GM18526 (cell line): ENCODE measurements at regions not wholly inside any gene's neighbourhood (a gene's known extent, or its start where the extent isn't known, plus 50 kb on each side); places are given as distances from the start of the nearest gene placed in this dataset.

Source experiments
- POLR2A ChIP-seq: IDR thresholded peaks from 3 replicates; pipeline ENCODE4 v1.6.1; 2011; ENCODE audit not compliant: insufficient read length; ENCODE audit errors: extremely low read depth

- no peak for TF ChIP-seq POLR2A
Observed at GRCh38 chr14:105622329-105622955, 96.1 kb downstream of the TMEM121 start.

GRCh38 chr14:105627701-105628100, 101.3 kb downstream of the TMEM121 start:
- no peak for TF ChIP-seq POLR2A

DNA sequence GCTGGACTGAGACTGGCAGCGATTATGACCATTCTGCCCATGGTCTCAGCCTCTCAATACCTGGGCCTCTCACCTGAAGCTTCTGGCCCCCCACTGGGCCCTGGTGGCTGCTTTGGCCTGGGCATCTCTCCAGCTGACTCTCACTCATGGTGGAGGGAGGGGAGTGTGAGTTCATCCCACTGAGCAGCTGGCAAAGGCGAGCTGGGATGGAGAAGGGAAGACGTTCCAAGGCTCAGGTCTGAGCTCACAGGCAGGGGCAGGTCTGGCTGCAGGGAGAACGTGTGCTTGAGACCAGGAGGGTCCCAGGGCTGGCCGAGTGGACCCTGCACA, 103.5 kb downstream of the TMEM121 start:
- no peak for TF ChIP-seq POLR2A

DNA sequence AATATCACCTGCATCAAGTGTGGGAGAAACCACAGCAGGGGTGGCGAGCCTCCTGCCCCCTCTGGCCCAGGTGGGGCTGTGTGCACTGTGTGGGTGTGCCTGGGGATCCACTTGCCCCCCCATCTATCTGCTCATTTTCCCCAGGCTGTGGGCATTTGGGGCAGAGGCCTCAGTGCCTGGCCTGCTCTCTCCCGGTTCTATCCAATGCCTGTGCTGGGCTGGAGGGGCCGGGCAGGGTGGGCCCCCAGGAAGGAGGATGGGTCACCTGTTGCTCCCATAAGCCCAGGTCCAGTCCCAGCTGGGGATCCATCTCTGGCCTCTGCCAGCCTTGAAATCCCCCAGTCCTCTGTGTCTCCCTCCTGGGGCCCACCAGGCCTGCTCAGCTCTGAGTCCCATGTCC, 105.6 kb downstream of the TMEM121 start:
- no peak for TF ChIP-seq POLR2A

GRCh38 chr14:105635560-105635959, 109.2 kb downstream of the TMEM121 start:
- no peak for TF ChIP-seq POLR2A

GRCh38 chr14:105636935-105637334, 110.6 kb downstream of the TMEM121 start:
- TF ChIP-seq POLR2A, result no peak

GRCh38 chr14:105641075-105641937, 114.9 kb downstream of the TMEM121 start:
- TF ChIP-seq POLR2A, result no peak

GRCh38 chr14:105646175-105646574, 119.8 kb downstream of the TMEM121 start:
- no peak for TF ChIP-seq POLR2A

DNA sequence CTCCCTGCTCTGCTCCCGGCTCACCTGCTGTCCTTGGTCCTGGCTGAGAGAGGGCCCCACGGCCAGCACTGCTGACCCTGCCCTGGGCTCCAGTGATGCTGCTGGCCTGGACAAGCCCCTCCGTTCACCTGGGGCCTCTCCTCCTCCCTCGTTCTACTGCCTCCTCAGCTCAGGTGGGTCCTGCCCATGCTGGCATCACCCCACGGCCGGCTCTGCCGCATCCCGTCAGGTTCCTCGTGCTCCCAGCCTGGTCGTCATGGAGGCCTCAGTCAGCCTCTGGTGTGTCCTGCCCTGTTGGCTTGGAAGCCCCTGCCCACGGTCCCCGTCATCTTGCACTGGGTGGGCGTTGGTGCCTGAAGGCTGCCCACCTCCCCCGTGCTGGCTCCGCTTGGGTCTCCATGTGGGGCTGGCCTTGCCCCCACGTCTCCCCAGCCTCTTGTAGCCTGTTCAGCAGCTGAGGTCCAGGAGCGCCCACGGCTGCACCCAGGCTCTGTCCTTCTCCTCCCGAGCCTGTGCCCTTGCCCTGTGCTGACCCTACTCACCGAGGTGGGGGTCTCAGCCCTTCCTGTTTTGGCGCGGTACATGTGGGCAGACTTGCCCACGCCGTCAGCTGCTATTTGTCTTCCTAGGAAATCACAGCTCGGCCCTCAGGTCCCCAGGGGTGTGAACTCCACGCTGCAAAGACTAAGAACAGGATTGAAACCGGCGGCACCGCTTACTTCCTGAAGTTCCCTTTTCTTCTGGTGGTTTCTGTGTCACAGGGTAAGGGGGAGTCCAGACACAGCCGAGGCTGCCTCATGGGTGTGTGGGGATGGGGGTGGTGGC, 121.6 kb downstream of the TMEM121 start:
- TF ChIP-seq POLR2A, result no peak

GRCh38 chr14:105659935-105660527, 133.6 kb downstream of the TMEM121 start:
- no peak for TF ChIP-seq POLR2A

DNA sequence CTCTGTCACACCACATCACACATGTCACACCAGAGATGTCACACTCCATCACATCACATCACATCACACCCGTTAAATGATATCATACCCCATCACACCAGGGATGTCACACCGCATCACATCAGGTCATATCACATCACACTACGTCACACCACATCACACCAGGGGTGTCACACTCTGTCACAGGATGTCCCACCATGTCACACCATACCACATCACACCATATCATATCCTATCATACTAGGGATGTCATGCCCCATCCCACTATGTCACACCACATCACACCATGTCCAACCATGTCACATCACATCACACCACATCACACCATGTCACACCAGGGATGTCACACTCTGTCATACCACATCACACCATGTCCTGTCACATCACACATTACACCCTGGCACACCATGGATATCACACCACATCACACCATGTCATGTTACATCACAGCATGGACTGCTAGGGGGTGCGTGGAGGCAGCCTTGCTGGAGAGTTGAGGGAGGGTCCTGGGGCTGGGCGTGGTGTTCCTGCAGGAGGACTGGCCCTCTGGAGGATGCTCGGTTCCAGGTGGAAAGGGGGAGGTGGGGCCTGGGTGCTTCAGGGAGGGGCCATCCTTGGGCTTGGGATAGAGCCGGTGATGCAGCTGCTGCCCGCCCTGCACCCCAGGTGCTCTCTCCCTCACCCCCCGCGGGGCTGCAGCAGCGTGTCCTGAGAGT, 134.6 kb downstream of the TMEM121 start:
- TF ChIP-seq POLR2A, result no peak

DNA sequence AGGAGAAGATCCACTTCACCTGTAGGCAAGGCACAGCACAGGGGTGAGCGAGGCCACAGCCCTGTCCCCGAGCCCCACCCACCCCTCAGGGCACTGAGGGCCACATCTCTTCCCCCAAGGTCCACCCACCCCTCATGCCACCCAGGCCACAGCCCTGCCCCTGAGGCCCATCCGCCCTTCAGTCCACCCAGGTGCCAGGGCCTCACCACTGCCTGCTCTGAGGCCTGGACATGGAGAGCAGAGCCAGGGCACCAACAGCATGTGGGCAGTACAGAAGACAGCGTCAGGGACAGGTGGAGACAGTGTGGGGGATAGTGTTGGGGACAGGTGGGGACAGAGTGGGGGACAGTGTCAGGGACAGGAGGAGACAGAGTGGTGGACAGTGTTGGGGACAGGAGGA, 138.3 kb downstream of the TMEM121 start:
- no peak for TF ChIP-seq POLR2A

- TF ChIP-seq POLR2A, result no peak
Observed at GRCh38 chr14:105665247-105665950, 139.0 kb downstream of the TMEM121 start.

- no peak for TF ChIP-seq POLR2A
Observed at GRCh38 chr14:105665951-105666277, 139.5 kb downstream of the TMEM121 start.
